ENCODE measurements at regions not wholly inside any gene's neighbourhood (a gene's known extent, or its start where the extent isn't known, plus 50 kb on each side); places are given as distances from the start of the nearest gene placed in this dataset.

- Histone ChIP-seq H3K27ac (ENCODE audit: low read length) (peak overlapping the region; percentile 1; the same call in 1 of the 2 replicates), H3K4me3 (ENCODE audit: low read depth in 2 of 2, low read length in 2 of 2) (no peak overlapping the region), H3K9me3 (ENCODE audit: control insufficient read depth, insufficient read depth, low read depth, low read length) (no peaks in the 10 kb centered on the region), H3K27me3 (ENCODE audit: control insufficient read depth, insufficient read depth, low read length) (no peaks in the 10 kb centered on the region), H3K36me3 (ENCODE audit: control insufficient read depth, insufficient read depth, low read length) (no peaks in the 10 kb centered on the region), H3K4me1 (ENCODE audit: control insufficient read depth, insufficient read depth, low read length) (peaks cover 13% of the 10 kb centered on the region; the same call in 1 of the 2 replicates)
- intact Hi-C loops (cut with micrococcal nuclease; ENCODE audit: unreplicated experiment) = no loop called here
- ChIA-PET POLR2A (interaction anchor here (0.6 to 0.7 kb wide), 4 partner anchors 11 to 807 kb away, joined by 4 to 8 read pairs (median 5); no protein-coding TSS in a partner anchor), CTCF (no interaction called here)
- DNase-seq (ENCODE audit: low read depth, low spot score) (no peak), ATAC-seq (no peak)
- TF ChIP-seq POLR2AphosphoS5 (IDR thresholded peaks at IDR 0.05; ENCODE audit: low read depth, low read length) (no peak), REST (IDR thresholded peaks at IDR 0.05; ENCODE audit: insufficient read depth in 1 of 2, low read depth in 2 of 2, low read length in 1 of 2) (no peak), SIN3A (IDR thresholded peaks at IDR 0.05; ENCODE audit: borderline replicate concordance, insufficient read depth, low read depth, low read length) (no peak)
- in situ Hi-C loops (cut with HindIII; ENCODE audit: low pct_unique_long_range_greater_than_20kb, low sequenced_read_pairs) = no loop called here
- no TSS peak for BruUV-seq (replicated peaks)
Observed at GRCh38 chr6:10303608-10304506, 111.0 kb downstream of the TFAP2A start.

- BruUV-seq (replicated peaks) = no TSS peak
- TF ChIP-seq CTCF (IDR thresholded peaks at IDR 0.05) (no peak), TCF7L2 (IDR thresholded peaks at IDR 0.05; ENCODE audit: low read depth, low read length) (no peak), POLR2AphosphoS5 (IDR thresholded peaks at IDR 0.05; ENCODE audit: low read depth, low read length) (no peak), REST (IDR thresholded peaks at IDR 0.05; ENCODE audit: insufficient read depth in 1 of 2, low read depth in 2 of 2, low read length in 1 of 2) (no peak)
- DNase-seq (ENCODE audit: low read depth, low spot score) (no peak), ATAC-seq (no peak)
- in situ Hi-C loops (cut with HindIII; ENCODE audit: low pct_unique_long_range_greater_than_20kb, low sequenced_read_pairs) = no loop called here
- no peak overlapping the region for H3K27ac ChIP-seq (ENCODE audit: low read length)
- no peaks in the 10 kb centered on the region for H3K27me3 ChIP-seq (ENCODE audit: control insufficient read depth, insufficient read depth, low read length)
- ChIA-PET CTCF (no interaction called here), POLR2A (no interaction called here)
- intact Hi-C loops (cut with micrococcal nuclease; ENCODE audit: unreplicated experiment) = no loop called here
- peaks cover 13% of the 10 kb centered on the region; the same call in 1 of the 2 replicates for H3K4me1 ChIP-seq (ENCODE audit: control insufficient read depth, insufficient read depth, low read length)
- H3K4me3 ChIP-seq (ENCODE audit: low read depth in 2 of 2, low read length in 2 of 2) = no peak overlapping the region
- H3K9me3 ChIP-seq (ENCODE audit: control insufficient read depth, insufficient read depth, low read depth, low read length) = no peaks in the 10 kb centered on the region
- H3K36me3 ChIP-seq (ENCODE audit: control insufficient read depth, insufficient read depth, low read length) = no peaks in the 10 kb centered on the region
Observed at GRCh38 chr6:10302566-10303235, 112.2 kb downstream of the TFAP2A start.

Data from Panc1 (cell line).